ENCODE measurements at regions not wholly inside any gene's neighbourhood (a gene's known extent, or its start where the extent isn't known, plus 50 kb on each side); places are given as distances from the start of the nearest gene placed in this dataset.

- H2AFZ ChIP-seq = no peak overlapping the region
- no peaks in the 10 kb centered on the region for H4K20me1 ChIP-seq (ENCODE audit: insufficient read depth)
- POLR2A ChIA-PET (ENCODE audit: unreplicated experiment) = no interaction called here
- no peak overlapping the region for H3K4me2 ChIP-seq
- intact Hi-C loops (cut with micrococcal nuclease; ENCODE audit: unreplicated experiment) = no loop called here
- DNase-seq = no peak
- CTCF ChIA-PET = no interaction called here
- no peaks in the 10 kb centered on the region for H3K9me3 ChIP-seq (ENCODE audit: insufficient read depth, low read depth)
- H3K36me3 ChIP-seq (ENCODE audit: low read depth) = no peaks in the 10 kb centered on the region
- no TSS peak for BruUV-seq (replicated peaks)
- peaks cover 6% of the 10 kb centered on the region; the same call in 1 of the 2 replicates for H3K9me2 ChIP-seq (ENCODE audit: insufficient read depth)
- TF ChIP-seq EZH2 (IDR thresholded peaks at IDR 0.05; ENCODE audit: low read depth) (no peak), CTCF (conservative IDR thresholded peaks at IDR 0.05) (no peak)
- H3F3A ChIP-seq (ENCODE audit: insufficient read depth, low read depth) = no peaks in the 10 kb centered on the region
- no peak overlapping the region for H3K27ac ChIP-seq
- no peaks in the 10 kb centered on the region for H3K4me1 ChIP-seq (replicated peaks; ENCODE audit: insufficient read depth)
- no peak overlapping the region for H3K4me3 ChIP-seq
- no peaks in the 10 kb centered on the region for H3K27me3 ChIP-seq (ENCODE audit: insufficient read depth, low read depth)
- H3K79me2 ChIP-seq (ENCODE audit: low read depth) = no peaks in the 10 kb centered on the region
Observed at GRCh38 chr6:99138445-99138844, 190.7 kb upstream of the FBXL4 start.

GRCh38 chr6:99137314-99137713 is 189.6 kb upstream of the FBXL4 start:
- CTCF ChIA-PET = no interaction called here
- no peak for TF ChIP-seq CTCF (conservative IDR thresholded peaks at IDR 0.05)
- no peak for TF ChIP-seq EZH2 (IDR thresholded peaks at IDR 0.05; ENCODE audit: low read depth)
- Histone ChIP-seq H3K79me2 (ENCODE audit: low read depth) (no peaks in the 10 kb centered on the region), H3K4me2 (no peak overlapping the region), H3F3A (ENCODE audit: insufficient read depth, low read depth) (no peaks in the 10 kb centered on the region), H4K20me1 (ENCODE audit: insufficient read depth) (no peaks in the 10 kb centered on the region), H3K27me3 (ENCODE audit: insufficient read depth, low read depth) (no peaks in the 10 kb centered on the region), H3K4me1 (replicated peaks; ENCODE audit: insufficient read depth) (no peaks in the 10 kb centered on the region), H3K4me3 (no peak overlapping the region), H3K36me3 (ENCODE audit: low read depth) (no peaks in the 10 kb centered on the region), H3K27ac (no peak overlapping the region), H3K9me2 (ENCODE audit: insufficient read depth) (peaks cover 6% of the 10 kb centered on the region; the same call in 1 of the 2 replicates), H3K9me3 (ENCODE audit: insufficient read depth, low read depth) (no peaks in the 10 kb centered on the region), H2AFZ (no peak overlapping the region)
- POLR2A ChIA-PET (ENCODE audit: unreplicated experiment) = no interaction called here
- DNase-seq = no peak
- intact Hi-C loops (cut with micrococcal nuclease; ENCODE audit: unreplicated experiment) = no loop called here
- no TSS peak for BruUV-seq (replicated peaks)

- peaks cover 6% of the 10 kb centered on the region; the same call in 1 of the 2 replicates for H3K9me2 ChIP-seq (ENCODE audit: insufficient read depth)
- H3K27ac ChIP-seq = no peak overlapping the region
- no peaks in the 10 kb centered on the region for H3K27me3 ChIP-seq (ENCODE audit: insufficient read depth, low read depth)
- H2AFZ ChIP-seq = no peak overlapping the region
- ChIA-PET POLR2A (ENCODE audit: unreplicated experiment) (no interaction called here), CTCF (no interaction called here)
- H3K4me3 ChIP-seq = no peak overlapping the region
- no TSS peak for BruUV-seq (replicated peaks)
- no peaks in the 10 kb centered on the region for H3K36me3 ChIP-seq (ENCODE audit: low read depth)
- H3K4me2 ChIP-seq = no peak overlapping the region
- no peaks in the 10 kb centered on the region for H3K79me2 ChIP-seq (ENCODE audit: low read depth)
- intact Hi-C loops (cut with micrococcal nuclease; ENCODE audit: unreplicated experiment) = no loop called here
- no peaks in the 10 kb centered on the region for H3K4me1 ChIP-seq (replicated peaks; ENCODE audit: insufficient read depth)
- no peaks in the 10 kb centered on the region for H4K20me1 ChIP-seq (ENCODE audit: insufficient read depth)
- H3F3A ChIP-seq (ENCODE audit: insufficient read depth, low read depth) = no peaks in the 10 kb centered on the region
- no peak for TF ChIP-seq EZH2 (IDR thresholded peaks at IDR 0.05; ENCODE audit: low read depth)
- TF ChIP-seq CTCF (conservative IDR thresholded peaks at IDR 0.05) = no peak
- DNase-seq = no peak
- no peaks in the 10 kb centered on the region for H3K9me3 ChIP-seq (ENCODE audit: insufficient read depth, low read depth)
Observed at GRCh38 chr6:99136488-99136887, 188.7 kb upstream of the FBXL4 start.

Data from PC-9 (cell line).